Duodenal mucosa (tissue), 2 donors: ENCODE measurements at regions not wholly inside any gene's neighbourhood (a gene's known extent, or its start where the extent isn't known, plus 50 kb on each side); places are given as distances from the start of the nearest gene placed in this dataset.

Experiments
- H3K27ac ChIP-seq: one replicate; pipeline ENCODE4 v1.7.0; 2013; ENCODE audit warnings: low read depth, low read length
- H3K27me3 ChIP-seq, 2 donors: one replicate each; pipeline ENCODE4 v1.7.0; 2013; ENCODE audit warnings: low read length in 2 of 2, control low read depth in 1 of 2; ENCODE audit not compliant: insufficient read depth in 2 of 2, control insufficient read depth in 1 of 2
- H3K36me3 ChIP-seq, 2 donors: one replicate each; pipeline ENCODE4 v1.7.0; 2013; ENCODE audit warnings: low read length in 2 of 2, control low read depth in 1 of 2; ENCODE audit not compliant: insufficient read depth in 2 of 2, control insufficient read depth in 1 of 2
- H3K4me1 ChIP-seq, 2 donors: one replicate each; pipeline ENCODE4 v1.7.0; 2013; ENCODE audit warnings: low read length in 2 of 2, control low read depth in 1 of 2; ENCODE audit not compliant: insufficient read depth in 2 of 2, control insufficient read depth in 1 of 2
- H3K4me3 ChIP-seq, 2 donors: one replicate each; pipeline ENCODE4 v1.7.0; 2013; ENCODE audit warnings: low read length in 2 of 2, low read depth in 1 of 2
- H3K9ac ChIP-seq, 2 donors: one replicate each; pipeline ENCODE4 v1.7.0; 2013; ENCODE audit warnings: low read length in 2 of 2, low read depth in 1 of 2
- H3K9me3 ChIP-seq, 2 donors: one replicate each; pipeline ENCODE4 v1.7.0; 2013; ENCODE audit warnings: low read length in 2 of 2, control low read depth in 1 of 2; ENCODE audit not compliant: control insufficient read depth in 1 of 2

DNA sequence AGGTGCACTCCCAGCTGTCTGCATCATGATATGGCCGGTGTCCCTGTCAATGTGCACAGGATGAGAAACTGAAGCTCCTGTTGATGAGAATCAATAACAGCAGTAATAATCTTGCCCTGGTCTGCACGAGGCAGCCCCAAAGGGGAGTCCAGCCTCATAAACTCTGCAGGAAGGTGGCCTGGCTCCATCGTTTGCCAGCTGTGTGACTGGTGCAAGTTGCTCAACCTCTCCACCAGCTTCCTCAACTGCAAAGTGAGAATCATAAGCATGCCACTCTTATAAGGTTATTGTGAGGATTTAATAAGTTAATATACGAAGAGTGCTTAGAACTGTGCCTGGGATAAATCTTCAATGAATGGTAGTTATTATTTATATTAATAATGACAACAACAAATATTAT, 203.4 kb upstream of the HES1 start:
- no peaks in the 10 kb centered on the region for H3K27me3 ChIP-seq
- no peak overlapping the region for H3K9ac ChIP-seq
- H3K4me1 ChIP-seq = peaks cover 0 to 6% of the 10 kb centered on the region in 2 donors
- no peak overlapping the region for H3K27ac ChIP-seq
- H3K4me3 ChIP-seq = no peak overlapping the region
- H3K36me3 ChIP-seq = no peaks in the 10 kb centered on the region
- H3K9me3 ChIP-seq = no peaks in the 10 kb centered on the region

DNA sequence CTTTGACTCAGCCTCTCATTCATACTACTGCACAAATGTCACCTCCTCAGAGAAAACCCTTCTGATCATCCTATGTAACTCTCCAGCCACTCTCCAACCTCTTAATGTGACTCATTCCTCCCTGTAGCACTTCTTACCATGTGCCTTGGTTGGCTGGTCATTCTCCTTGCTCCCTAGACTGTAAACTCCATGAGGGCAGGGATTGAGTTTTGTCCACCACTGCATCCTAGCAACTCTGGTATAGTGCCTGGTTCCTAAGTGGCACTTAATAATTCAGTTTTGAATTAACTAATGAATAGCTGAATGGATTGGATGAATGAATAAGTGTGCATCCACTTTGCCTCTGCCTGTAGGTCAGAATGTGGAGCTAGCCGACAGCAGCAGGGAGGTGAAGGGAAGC, 202.5 kb upstream of the HES1 start:
- Histone ChIP-seq H3K9me3 (no peaks in the 10 kb centered on the region), H3K4me3 (no peak overlapping the region), H3K27me3 (no peaks in the 10 kb centered on the region), H3K9ac (no peak overlapping the region), H3K4me1 (peaks cover 0 to 6% of the 10 kb centered on the region in 2 donors), H3K36me3 (no peaks in the 10 kb centered on the region), H3K27ac (no peak overlapping the region)

DNA sequence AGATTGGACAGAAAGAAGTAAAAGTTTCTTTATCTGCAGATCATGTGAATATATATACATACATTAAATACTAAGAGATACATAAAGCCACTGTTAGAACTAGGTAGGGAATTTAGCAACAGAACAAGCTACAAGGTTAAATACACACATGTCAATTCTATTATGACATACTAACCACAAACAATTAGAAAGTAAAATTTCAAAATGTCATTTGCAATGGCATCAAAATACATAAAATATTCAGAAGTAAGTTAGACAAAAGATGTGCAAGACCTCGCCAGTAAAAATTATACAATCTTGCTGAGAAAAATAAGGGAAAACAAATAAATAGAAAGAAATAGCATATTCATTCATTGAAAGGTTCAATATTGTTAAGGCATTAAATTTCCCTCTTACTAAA, 200.0 kb upstream of the HES1 start:
- Histone ChIP-seq H3K4me1 (no peaks in the 10 kb centered on the region), H3K9me3 (no peaks in the 10 kb centered on the region), H3K4me3 (no peak overlapping the region), H3K36me3 (no peaks in the 10 kb centered on the region), H3K27me3 (no peaks in the 10 kb centered on the region), H3K27ac (no peak overlapping the region), H3K9ac (no peak overlapping the region)

DNA sequence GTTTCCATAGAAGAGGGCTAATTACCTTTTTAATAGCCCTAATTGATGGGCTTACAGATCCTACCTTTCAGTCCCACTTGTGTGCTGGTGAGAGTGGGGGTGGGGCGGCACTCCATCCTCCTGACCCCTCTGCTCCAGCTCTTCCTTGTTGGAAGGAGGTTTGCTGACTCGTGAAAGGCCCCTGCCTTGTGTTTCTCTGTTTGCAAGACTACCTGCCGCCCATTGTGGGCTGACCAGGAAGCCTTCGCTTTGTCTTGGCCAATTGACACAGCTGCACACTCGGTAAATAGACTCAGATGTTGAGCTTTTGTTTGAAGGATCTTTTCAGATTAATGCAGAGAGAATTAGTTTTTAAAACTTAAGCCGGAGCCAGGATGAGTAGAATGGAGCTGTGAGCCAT, 197.3 kb upstream of the HES1 start:
- Histone ChIP-seq H3K4me1 (peaks cover 3 to 9% of the 10 kb centered on the region in 2 donors), H3K4me3 (no peak overlapping the region), H3K9me3 (no peaks in the 10 kb centered on the region), H3K36me3 (no peaks in the 10 kb centered on the region), H3K9ac (no peak overlapping the region), H3K27me3 (no peaks in the 10 kb centered on the region), H3K27ac (no peak overlapping the region)

DNA sequence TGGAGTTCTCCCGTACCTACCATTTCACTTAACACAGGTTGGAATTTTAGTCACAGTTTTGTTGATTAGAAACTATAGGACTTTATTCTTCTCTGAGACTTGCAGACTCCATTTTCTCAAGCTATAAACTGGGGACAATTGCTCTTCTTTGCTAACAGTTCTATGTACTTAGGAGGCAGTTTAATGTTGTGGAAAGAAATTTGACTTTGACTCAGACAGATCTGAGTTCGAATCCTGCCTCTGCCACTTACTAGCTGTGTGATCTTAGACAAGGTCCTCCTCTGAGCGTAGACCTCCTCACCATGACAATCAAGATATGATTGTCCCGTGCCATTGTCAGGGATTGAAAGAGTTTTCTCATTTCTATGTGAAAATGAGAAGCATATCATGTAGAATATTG, 196.4 kb upstream of the HES1 start:
- no peaks in the 10 kb centered on the region for H3K36me3 ChIP-seq
- H3K27ac ChIP-seq = no peak overlapping the region
- peaks cover 8 to 12% of the 10 kb centered on the region in 2 donors for H3K4me1 ChIP-seq
- H3K27me3 ChIP-seq = no peaks in the 10 kb centered on the region
- H3K4me3 ChIP-seq = no peak overlapping the region
- no peaks in the 10 kb centered on the region for H3K9me3 ChIP-seq
- no peak overlapping the region for H3K9ac ChIP-seq

DNA sequence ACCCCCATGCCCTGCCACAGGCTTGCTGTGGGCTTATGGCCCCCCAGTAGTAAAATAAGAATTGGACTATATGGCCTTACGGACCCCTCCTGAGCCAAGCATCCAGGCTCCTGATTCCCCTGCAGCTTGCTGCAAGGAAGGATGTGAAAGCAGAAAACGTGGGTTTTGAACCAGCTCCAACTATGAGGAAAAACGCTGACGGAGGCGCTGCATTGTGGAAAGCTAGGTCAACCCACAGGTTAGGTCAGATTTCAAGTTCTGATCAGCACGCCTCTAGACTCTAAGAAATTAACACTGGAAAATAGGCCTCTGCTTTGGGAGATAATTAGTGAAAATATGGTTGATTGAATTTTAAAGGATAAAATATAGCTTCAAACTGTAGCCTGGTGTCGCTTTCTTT, 195.4 kb upstream of the HES1 start:
- no peak overlapping the region for H3K27ac ChIP-seq
- H3K9ac ChIP-seq = no peak overlapping the region
- no peaks in the 10 kb centered on the region for H3K9me3 ChIP-seq
- H3K4me3 ChIP-seq = no peak overlapping the region
- peaks cover 8 to 12% of the 10 kb centered on the region in 2 donors for H3K4me1 ChIP-seq
- H3K36me3 ChIP-seq = no peaks in the 10 kb centered on the region
- no peaks in the 10 kb centered on the region for H3K27me3 ChIP-seq

DNA sequence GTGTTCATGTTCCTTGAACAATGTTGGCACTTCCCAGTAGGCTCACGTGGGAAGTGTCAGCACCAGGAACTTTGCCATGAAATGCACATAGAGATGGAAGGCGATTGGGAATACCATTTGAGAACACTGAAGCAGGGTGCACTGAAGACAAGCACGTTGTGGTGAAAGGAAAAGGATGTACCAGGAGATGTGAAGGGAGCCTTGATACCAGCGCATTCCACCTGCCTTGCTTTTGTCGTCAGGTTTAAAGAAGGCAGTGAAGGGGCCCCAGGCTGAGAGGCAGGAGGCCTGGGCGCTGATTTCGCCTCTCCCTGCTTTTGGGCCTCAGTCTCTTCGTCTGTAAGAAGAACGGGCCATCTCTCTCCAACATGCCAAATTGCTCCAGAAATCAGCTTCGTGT, 194.5 kb upstream of the HES1 start:
- Histone ChIP-seq H3K27me3 (no peaks in the 10 kb centered on the region), H3K9me3 (no peaks in the 10 kb centered on the region), H3K36me3 (no peaks in the 10 kb centered on the region), H3K9ac (no peak overlapping the region), H3K4me3 (no peak overlapping the region), H3K27ac (no peak overlapping the region), H3K4me1 (peaks cover 8 to 12% of the 10 kb centered on the region in 2 donors)

DNA sequence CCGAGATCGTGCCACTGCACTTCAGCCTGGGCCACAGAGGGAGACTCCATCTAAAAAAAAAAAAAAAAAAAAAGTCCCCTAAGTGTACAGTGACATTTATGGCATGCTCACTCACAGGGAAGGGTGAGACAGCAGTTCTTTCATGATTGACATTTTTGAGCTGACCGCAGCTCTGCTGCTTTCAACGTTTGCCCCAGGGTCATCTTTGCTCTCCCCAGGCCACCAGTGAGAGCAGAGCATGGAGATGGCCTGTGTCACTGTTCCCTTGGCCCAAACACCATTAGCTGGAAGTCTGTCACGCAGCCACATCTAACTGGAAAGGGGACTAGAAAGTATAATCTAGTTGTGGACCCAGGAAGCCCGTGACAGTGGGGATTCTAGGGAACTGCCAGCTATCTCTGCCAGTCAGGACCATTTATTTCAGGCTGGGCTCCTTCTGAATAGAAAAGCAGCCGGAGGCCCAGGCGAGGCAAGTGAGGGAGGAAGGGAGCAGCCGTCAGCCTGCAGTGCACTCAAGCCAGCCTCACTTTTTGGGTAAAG, 193.4 kb upstream of the HES1 start:
- H3K9ac ChIP-seq = no peak overlapping the region
- no peaks in the 10 kb centered on the region for H3K27me3 ChIP-seq
- no peak overlapping the region for H3K4me3 ChIP-seq
- no peak overlapping the region for H3K27ac ChIP-seq
- H3K9me3 ChIP-seq = no peaks in the 10 kb centered on the region
- H3K36me3 ChIP-seq = no peaks in the 10 kb centered on the region
- peaks cover 13 to 18% of the 10 kb centered on the region in 2 donors for H3K4me1 ChIP-seq

DNA sequence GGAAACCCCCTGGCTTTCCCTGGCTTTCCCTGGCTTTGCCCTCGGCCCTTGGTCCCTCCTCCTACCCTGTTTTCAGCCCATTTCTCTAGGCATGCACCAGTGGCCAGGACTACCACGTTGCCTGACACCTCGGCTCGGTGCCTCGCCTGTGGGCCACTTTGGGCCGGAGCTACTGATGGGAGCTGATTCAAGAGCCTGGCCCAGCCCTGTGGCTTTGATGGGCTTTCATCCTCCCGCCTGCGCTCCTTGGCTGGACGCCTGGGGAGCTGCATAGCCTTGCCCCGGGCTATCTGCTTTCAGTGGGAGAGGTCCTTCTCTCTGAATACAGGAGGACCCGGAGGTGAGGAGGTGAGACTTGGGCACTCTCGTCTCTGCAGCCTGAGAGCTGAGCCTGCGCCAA, 192.7 kb upstream of the HES1 start:
- Histone ChIP-seq H3K9me3 (no peaks in the 10 kb centered on the region), H3K4me3 (no peak overlapping the region), H3K27me3 (no peaks in the 10 kb centered on the region), H3K9ac (no peak overlapping the region), H3K27ac (no peak overlapping the region), H3K36me3 (no peaks in the 10 kb centered on the region), H3K4me1 (peaks cover 13 to 18% of the 10 kb centered on the region in 2 donors)

DNA sequence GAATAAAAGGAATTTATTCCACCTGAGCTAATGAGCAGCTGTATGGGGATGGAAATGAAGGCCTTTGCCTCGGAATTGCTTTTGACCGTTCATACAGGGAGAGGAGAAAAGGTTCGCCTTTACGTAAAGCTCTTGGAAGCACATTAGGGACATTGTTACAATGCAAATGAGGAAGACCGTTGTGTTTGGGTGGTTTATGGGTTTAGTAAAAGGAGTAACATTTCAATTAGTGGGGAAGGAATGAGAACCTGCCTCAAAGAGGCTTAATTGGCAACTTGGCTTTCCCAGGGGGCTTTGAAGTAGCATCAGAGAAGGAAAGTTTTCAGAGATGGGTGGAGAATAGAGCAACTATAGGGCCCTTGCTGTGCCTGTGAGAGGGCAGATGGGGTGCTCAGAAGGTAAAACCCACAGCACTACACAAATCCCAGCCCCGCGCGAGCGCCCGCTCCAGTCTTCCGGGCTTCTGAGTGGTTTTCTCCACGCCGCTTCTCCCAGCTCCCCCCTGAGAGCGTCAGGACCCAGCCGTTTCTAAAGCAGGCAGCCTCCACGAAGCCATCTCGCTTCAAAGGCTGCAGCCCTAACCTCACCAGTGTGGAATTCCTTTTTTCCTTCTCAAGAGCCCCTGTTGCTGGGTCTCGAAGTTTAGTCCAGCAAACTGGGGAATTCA, 192.0 kb upstream of the HES1 start:
- Histone ChIP-seq H3K36me3 (no peaks in the 10 kb centered on the region), H3K4me1 (peaks cover 13 to 18% of the 10 kb centered on the region in 2 donors), H3K27me3 (no peaks in the 10 kb centered on the region), H3K9ac (no peak overlapping the region), H3K4me3 (no peak overlapping the region), H3K9me3 (no peaks in the 10 kb centered on the region), H3K27ac (no peak overlapping the region)
